WTC11 (cell line): ENCODE measurements at regions not wholly inside any gene's neighbourhood (a gene's known extent, or its start where the extent isn't known, plus 50 kb on each side); places are given as distances from the start of the nearest gene placed in this dataset.

ENCODE experiments used
- ATF6 ChIP-seq: sonication (generic); formaldehyde crosslinking; IDR thresholded peaks from 2 replicates; pipeline ENCODE4 v1.8.1; 2023; ENCODE audit warnings: mild to moderate bottlenecking, missing genetic modification reagents
- CREM ChIP-seq: sonication (generic); formaldehyde crosslinking; IDR thresholded peaks from 2 replicates; pipeline ENCODE4 v1.8.1; 2022; ENCODE audit warnings: mild to moderate bottlenecking, missing genetic modification reagents, moderate library complexity
- CTCF ChIP-seq: fragments of 200-600 bp; IDR thresholded peaks from 2 replicates; pipeline ENCODE4 v1.8.0; 2022; ENCODE audit warnings: antibody characterized with exemption
- E2F1 ChIP-seq: sonication (generic); formaldehyde crosslinking; IDR thresholded peaks from 2 replicates; pipeline ENCODE4 v1.8.0; 2022; ENCODE audit warnings: mild to moderate bottlenecking, missing genetic modification reagents
- KAT7 ChIP-seq: sonication (generic); formaldehyde crosslinking; IDR thresholded peaks from 2 replicates; pipeline ENCODE4 v1.8.1; 2023; ENCODE audit warnings: missing genetic modification reagents, mild to moderate bottlenecking, borderline replicate concordance
- ZNF121 ChIP-seq: sonication (generic); formaldehyde crosslinking; IDR thresholded peaks from 2 replicates; pipeline ENCODE4 v1.8.0; 2023; ENCODE audit warnings: missing genetic modification reagents
- ZNF263 ChIP-seq: sonication (generic); formaldehyde crosslinking; IDR thresholded peaks from 2 replicates; pipeline ENCODE4 v1.8.1; 2022; ENCODE audit warnings: low read depth, mild to moderate bottlenecking, moderate library complexity, missing genetic modification reagents
- ZNF416 ChIP-seq: fragments of 250-450 bp; sonication (Bioruptor Pico); IDR thresholded peaks from 2 replicates; pipeline ENCODE4 v1.9.0; 2021; ENCODE audit warnings: mild to moderate bottlenecking, inconsistent platforms
- TF ChIP-seq, protein P1 (sequence below): sonication (generic); formaldehyde crosslinking; IDR thresholded peaks from 2 replicates; pipeline ENCODE4 v1.8.1; 2022; ENCODE audit warnings: low read depth, missing genetic modification reagents, borderline replicate concordance
- TF ChIP-seq, protein P2 (sequence below): sonication (generic); formaldehyde crosslinking; IDR thresholded peaks from 2 replicates; pipeline ENCODE4 v1.8.1; 2023; ENCODE audit warnings: mild to moderate bottlenecking, missing genetic modification reagents, moderate library complexity
- TF ChIP-seq, protein P3 (sequence below): sonication (generic); formaldehyde crosslinking; IDR thresholded peaks from 2 replicates; pipeline ENCODE4 v1.8.0; 2023; ENCODE audit warnings: missing genetic modification reagents, mild to moderate bottlenecking, borderline replicate concordance

- TF ChIP-seq, protein P1, sequence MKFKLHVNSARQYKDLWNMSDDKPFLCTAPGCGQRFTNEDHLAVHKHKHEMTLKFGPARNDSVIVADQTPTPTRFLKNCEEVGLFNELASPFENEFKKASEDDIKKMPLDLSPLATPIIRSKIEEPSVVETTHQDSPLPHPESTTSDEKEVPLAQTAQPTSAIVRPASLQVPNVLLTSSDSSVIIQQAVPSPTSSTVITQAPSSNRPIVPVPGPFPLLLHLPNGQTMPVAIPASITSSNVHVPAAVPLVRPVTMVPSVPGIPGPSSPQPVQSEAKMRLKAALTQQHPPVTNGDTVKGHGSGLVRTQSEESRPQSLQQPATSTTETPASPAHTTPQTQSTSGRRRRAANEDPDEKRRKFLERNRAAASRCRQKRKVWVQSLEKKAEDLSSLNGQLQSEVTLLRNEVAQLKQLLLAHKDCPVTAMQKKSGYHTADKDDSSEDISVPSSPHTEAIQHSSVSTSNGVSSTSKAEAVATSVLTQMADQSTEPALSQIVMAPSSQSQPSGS, result no peak
- TF ChIP-seq, protein P2, sequence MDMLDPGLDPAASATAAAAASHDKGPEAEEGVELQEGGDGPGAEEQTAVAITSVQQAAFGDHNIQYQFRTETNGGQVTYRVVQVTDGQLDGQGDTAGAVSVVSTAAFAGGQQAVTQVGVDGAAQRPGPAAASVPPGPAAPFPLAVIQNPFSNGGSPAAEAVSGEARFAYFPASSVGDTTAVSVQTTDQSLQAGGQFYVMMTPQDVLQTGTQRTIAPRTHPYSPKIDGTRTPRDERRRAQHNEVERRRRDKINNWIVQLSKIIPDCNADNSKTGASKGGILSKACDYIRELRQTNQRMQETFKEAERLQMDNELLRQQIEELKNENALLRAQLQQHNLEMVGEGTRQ, result no peak
- TF ChIP-seq E2F1 (CRISPR knock-in tag) (no peak), ZNF263 (CRISPR knock-in tag) (no peak), CTCF (no peak), ZNF121 (CRISPR knock-in tag) (no peak), ZNF416 (CRISPR knock-in tag) (no peak), KAT7 (CRISPR knock-in tag) (no peak), CREM (CRISPR knock-in tag) (no peak), ATF6 (CRISPR knock-in tag) (no peak)
- TF ChIP-seq, protein P3, sequence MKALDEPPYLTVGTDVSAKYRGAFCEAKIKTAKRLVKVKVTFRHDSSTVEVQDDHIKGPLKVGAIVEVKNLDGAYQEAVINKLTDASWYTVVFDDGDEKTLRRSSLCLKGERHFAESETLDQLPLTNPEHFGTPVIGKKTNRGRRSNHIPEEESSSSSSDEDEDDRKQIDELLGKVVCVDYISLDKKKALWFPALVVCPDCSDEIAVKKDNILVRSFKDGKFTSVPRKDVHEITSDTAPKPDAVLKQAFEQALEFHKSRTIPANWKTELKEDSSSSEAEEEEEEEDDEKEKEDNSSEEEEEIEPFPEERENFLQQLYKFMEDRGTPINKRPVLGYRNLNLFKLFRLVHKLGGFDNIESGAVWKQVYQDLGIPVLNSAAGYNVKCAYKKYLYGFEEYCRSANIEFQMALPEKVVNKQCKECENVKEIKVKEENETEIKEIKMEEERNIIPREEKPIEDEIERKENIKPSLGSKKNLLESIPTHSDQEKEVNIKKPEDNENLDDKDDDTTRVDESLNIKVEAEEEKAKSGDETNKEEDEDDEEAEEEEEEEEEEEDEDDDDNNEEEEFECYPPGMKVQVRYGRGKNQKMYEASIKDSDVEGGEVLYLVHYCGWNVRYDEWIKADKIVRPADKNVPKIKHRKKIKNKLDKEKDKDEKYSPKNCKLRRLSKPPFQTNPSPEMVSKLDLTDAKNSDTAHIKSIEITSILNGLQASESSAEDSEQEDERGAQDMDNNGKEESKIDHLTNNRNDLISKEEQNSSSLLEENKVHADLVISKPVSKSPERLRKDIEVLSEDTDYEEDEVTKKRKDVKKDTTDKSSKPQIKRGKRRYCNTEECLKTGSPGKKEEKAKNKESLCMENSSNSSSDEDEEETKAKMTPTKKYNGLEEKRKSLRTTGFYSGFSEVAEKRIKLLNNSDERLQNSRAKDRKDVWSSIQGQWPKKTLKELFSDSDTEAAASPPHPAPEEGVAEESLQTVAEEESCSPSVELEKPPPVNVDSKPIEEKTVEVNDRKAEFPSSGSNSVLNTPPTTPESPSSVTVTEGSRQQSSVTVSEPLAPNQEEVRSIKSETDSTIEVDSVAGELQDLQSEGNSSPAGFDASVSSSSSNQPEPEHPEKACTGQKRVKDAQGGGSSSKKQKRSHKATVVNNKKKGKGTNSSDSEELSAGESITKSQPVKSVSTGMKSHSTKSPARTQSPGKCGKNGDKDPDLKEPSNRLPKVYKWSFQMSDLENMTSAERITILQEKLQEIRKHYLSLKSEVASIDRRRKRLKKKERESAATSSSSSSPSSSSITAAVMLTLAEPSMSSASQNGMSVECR (CRISPR knock-in tag), result no peak
These were observed 352.4 kb downstream of the SH2D4B start for GRCh38 chr10:80890146-80890545.
